ENCODE measurements at regions not wholly inside any gene's neighbourhood (a gene's known extent, or its start where the extent isn't known, plus 50 kb on each side); places are given as distances from the start of the nearest gene placed in this dataset.

DNA sequence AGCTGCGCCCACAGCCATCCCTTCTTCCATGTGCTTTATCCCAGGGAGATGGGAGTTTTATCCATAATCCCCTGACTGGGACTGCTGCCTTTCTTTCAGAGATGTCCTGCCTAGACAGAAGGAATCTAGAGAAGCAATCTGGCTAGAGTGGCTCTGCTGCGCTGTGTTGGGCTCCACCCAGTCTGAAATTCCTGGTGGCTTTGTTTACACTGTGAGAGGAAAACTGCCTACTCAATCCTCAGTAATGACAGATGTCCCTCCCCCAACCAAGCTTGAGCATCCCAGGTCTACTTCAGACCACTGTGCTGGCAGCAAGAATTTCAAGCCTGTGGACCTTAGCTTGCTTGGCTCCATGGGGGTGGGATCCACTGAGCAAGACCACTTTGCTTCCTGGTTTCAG is 116.9 kb upstream of the AR start:
- TF ChIP-seq POLR2A (IDR thresholded peaks at IDR 0.05), result no peak
- TF ChIP-seq, protein P1, sequence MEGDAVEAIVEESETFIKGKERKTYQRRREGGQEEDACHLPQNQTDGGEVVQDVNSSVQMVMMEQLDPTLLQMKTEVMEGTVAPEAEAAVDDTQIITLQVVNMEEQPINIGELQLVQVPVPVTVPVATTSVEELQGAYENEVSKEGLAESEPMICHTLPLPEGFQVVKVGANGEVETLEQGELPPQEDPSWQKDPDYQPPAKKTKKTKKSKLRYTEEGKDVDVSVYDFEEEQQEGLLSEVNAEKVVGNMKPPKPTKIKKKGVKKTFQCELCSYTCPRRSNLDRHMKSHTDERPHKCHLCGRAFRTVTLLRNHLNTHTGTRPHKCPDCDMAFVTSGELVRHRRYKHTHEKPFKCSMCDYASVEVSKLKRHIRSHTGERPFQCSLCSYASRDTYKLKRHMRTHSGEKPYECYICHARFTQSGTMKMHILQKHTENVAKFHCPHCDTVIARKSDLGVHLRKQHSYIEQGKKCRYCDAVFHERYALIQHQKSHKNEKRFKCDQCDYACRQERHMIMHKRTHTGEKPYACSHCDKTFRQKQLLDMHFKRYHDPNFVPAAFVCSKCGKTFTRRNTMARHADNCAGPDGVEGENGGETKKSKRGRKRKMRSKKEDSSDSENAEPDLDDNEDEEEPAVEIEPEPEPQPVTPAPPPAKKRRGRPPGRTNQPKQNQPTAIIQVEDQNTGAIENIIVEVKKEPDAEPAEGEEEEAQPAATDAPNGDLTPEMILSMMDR (IDR thresholded peaks at IDR 0.05 in 4 of 5, conservative IDR thresholded peaks at IDR 0.05 in 1 of 5), result no peak
